IMR-90 (cell line): ENCODE measurements at regions not wholly inside any gene's neighbourhood (a gene's known extent, or its start where the extent isn't known, plus 50 kb on each side); places are given as distances from the start of the nearest gene placed in this dataset.

Experiments
- ATAC-seq: fragments of 200-7000 bp; cut with Tn5 transposase; 2 replicates; pipeline ENCODE4 v1.9.1; 2020; ENCODE audit warnings: low read depth, mild to moderate bottlenecking, moderate library complexity
- BruUV-seq: library from RNA; stranded (reverse); fragments of 400-500 nt; replicated peaks from 2 replicates; lab custom pipeline; 2021; lab: Mats Ljungman, UMichigan
- CTCF ChIA-PET: fragments of 300-600 bp; formaldehyde crosslinking; extraction: SDS; loops from one replicate; lab custom pipeline; 2021; ENCODE audit warnings: antibody characterized with exemption; lab: Yijun Ruan, JAX
- POLR2A ChIA-PET: fragments of 300-600 bp; sonication (Branson Sonifier 250); formaldehyde crosslinking; loops from one replicate; lab custom pipeline; 2022; ENCODE audit warnings: antibody characterized with exemption; ENCODE audit not compliant: unreplicated experiment; lab: Charles Lee
- DNase-seq: peaks from one replicate; pipeline ENCODE4 v3.0.0; 2013
- H2AFZ ChIP-seq: replicated peaks from 2 replicates; pipeline ENCODE3; 2013; ENCODE audit warnings: low read length, mild to moderate bottlenecking; ENCODE audit not compliant: poor library complexity
- H2AK5ac ChIP-seq: 2 replicates; pipeline ENCODE4 v1.6.1; 2013; ENCODE audit warnings: low read depth, low read length, inconsistent platforms
- H2AK9ac ChIP-seq: replicated peaks from 2 replicates; pipeline ENCODE3; 2013; ENCODE audit warnings: mild to moderate bottlenecking, low read depth, low read length, moderate library complexity; ENCODE audit not compliant: poor library complexity
- H2BK120ac ChIP-seq: 2 replicates; pipeline ENCODE4 v1.6.1; 2013; ENCODE audit warnings: low read depth, low read length, inconsistent platforms
- H2BK15ac ChIP-seq: 3 replicates; pipeline ENCODE4 v1.6.1; 2013; ENCODE audit warnings: low read depth, low read length, inconsistent platforms
- H2BK20ac ChIP-seq: 2 replicates; pipeline ENCODE4 v1.6.1; 2013; ENCODE audit warnings: low read depth, mild to moderate bottlenecking, inconsistent platforms, low read length, moderate library complexity
- H2BK5ac ChIP-seq: 2 replicates; pipeline ENCODE4 v1.6.1; 2013; ENCODE audit warnings: mild to moderate bottlenecking, low read depth, low read length, inconsistent platforms; ENCODE audit not compliant: poor library complexity, severe bottlenecking
- H3K14ac ChIP-seq: replicated peaks from 2 replicates; pipeline ENCODE4 v1.6.1; 2013; ENCODE audit warnings: low read depth, low read length, inconsistent platforms
- H3K18ac ChIP-seq: 2 replicates; pipeline ENCODE4 v1.6.1; 2013; ENCODE audit warnings: low read depth, low read length, control low read depth
- H3K23ac ChIP-seq: 2 replicates; pipeline ENCODE4 v1.6.1; 2013; ENCODE audit warnings: low read depth, low read length, inconsistent platforms
- H3K27ac ChIP-seq: 2 replicates; pipeline ENCODE4 v1.5.1; 2013; ENCODE audit warnings: mild to moderate bottlenecking, control low read depth, low read length; ENCODE audit not compliant: insufficient read depth
- H3K27me3 ChIP-seq: 2 replicates; pipeline ENCODE4 v1.6.1; 2013; ENCODE audit warnings: low read length; ENCODE audit not compliant: control insufficient read depth, insufficient read depth
- H3K36me3 ChIP-seq: 2 replicates; pipeline ENCODE4 v1.6.1; 2013; ENCODE audit warnings: low read length, mixed read lengths; ENCODE audit not compliant: control insufficient read depth, insufficient read depth
- H3K4ac ChIP-seq: 2 replicates; pipeline ENCODE4 v1.6.1; 2013; ENCODE audit warnings: low read depth, low read length, inconsistent platforms
- H3K4me1 ChIP-seq: 2 replicates; pipeline ENCODE4 v1.6.1; 2013; ENCODE audit warnings: low read length, mixed read lengths; ENCODE audit not compliant: control insufficient read depth, insufficient read depth
- H3K4me2 ChIP-seq: 2 replicates; pipeline ENCODE4 v1.6.1; 2013; ENCODE audit warnings: low read depth, mild to moderate bottlenecking, control low read depth, low read length, moderate library complexity
- H3K4me3 ChIP-seq: 2 replicates; pipeline ENCODE4 v1.5.1; 2013; ENCODE audit warnings: low read depth, mild to moderate bottlenecking, control low read depth, low read length, moderate library complexity; ENCODE audit not compliant: insufficient read depth
- H3K56ac ChIP-seq: 2 replicates; pipeline ENCODE4 v1.6.1; 2013; ENCODE audit warnings: low read length, inconsistent platforms; ENCODE audit not compliant: insufficient read depth; ENCODE audit errors: extremely low read depth
- H3K79me1 ChIP-seq, 2 experiments: 2 replicates each; pipeline ENCODE4 v1.6.1; 2013; ENCODE audit warnings: low read length in 2 of 2, inconsistent platforms in 1 of 2, low read depth in 1 of 2
- H3K9ac ChIP-seq: 2 replicates; pipeline ENCODE4 v1.6.1; 2013; ENCODE audit warnings: low read depth, low read length, control low read depth
- H3K9me1 ChIP-seq: 2 replicates; pipeline ENCODE4 v1.6.1; 2013; ENCODE audit warnings: low read length, inconsistent platforms; ENCODE audit not compliant: insufficient read depth
- H3K9me3 ChIP-seq: 2 replicates; pipeline ENCODE4 v1.6.1; 2013; ENCODE audit warnings: low read length; ENCODE audit not compliant: control insufficient read depth, insufficient read depth
- H4K20me1 ChIP-seq: 2 replicates; pipeline ENCODE4 v1.6.1; 2013; ENCODE audit warnings: low read length, inconsistent platforms; ENCODE audit not compliant: insufficient read depth
- H4K5ac ChIP-seq: 2 replicates; pipeline ENCODE4 v1.6.1; 2013; ENCODE audit warnings: mild to moderate bottlenecking, low read depth, low read length, control low read depth
- H4K8ac ChIP-seq, 2 experiments: 2 replicates each; pipeline ENCODE4 v1.6.1; 2013; ENCODE audit warnings: low read depth in 2 of 2, low read length in 2 of 2, control low read depth in 1 of 2, inconsistent platforms in 1 of 2
- H4K91ac ChIP-seq: 2 replicates; pipeline ENCODE4 v1.6.1; 2013; ENCODE audit warnings: low read depth, low read length, inconsistent platforms; ENCODE audit not compliant: insufficient read depth
- CEBPB ChIP-seq: IDR thresholded peaks from 2 replicates; pipeline ENCODE4 v1.6.1; 2012; ENCODE audit warnings: low read depth, low read length, improper control_type of control experiment
- CHD1 ChIP-seq: IDR thresholded peaks from 2 replicates; pipeline ENCODE4 v1.6.1; 2012; ENCODE audit warnings: low read depth, low read length, improper control_type of control experiment
- CTCF ChIP-seq: conservative IDR thresholded peaks from 2 replicates; pipeline ENCODE4 v1.5.1; 2012; ENCODE audit warnings: mild to moderate bottlenecking, low read depth, low read length, improper control_type of control experiment
- ELK1 ChIP-seq: fragments of 150-350 bp; IDR thresholded peaks from 2 replicates; pipeline ENCODE4 v1.6.1; 2016; ENCODE audit warnings: low read depth, mild to moderate bottlenecking, low read length, moderate library complexity, borderline replicate concordance
- FOS ChIP-seq: fragments of 150-350 bp; IDR thresholded peaks from 2 replicates; pipeline ENCODE4 v1.6.1; 2016; ENCODE audit warnings: low read depth, low read length
- MAZ ChIP-seq: IDR thresholded peaks from 2 replicates; pipeline ENCODE4 v1.6.1; 2012; ENCODE audit warnings: low read depth, mild to moderate bottlenecking, low read length, improper control_type of control experiment, moderate library complexity, borderline replicate concordance
- NFE2L2 ChIP-seq: fragments of 150-350 bp; IDR thresholded peaks from 2 replicates; pipeline ENCODE4 v1.6.1; 2016; ENCODE audit warnings: low read depth, mild to moderate bottlenecking, low read length
- RAD21 ChIP-seq: IDR thresholded peaks from 2 replicates; pipeline ENCODE4 v1.6.1; 2012; ENCODE audit warnings: low read length, improper control_type of control experiment
- USF2 ChIP-seq: fragments of 150-350 bp; IDR thresholded peaks from 2 replicates; pipeline ENCODE4 v1.6.1; 2017; ENCODE audit warnings: mild to moderate bottlenecking, antibody characterized with exemption, low read length, low read depth
- WGBS, 2 experiments: methylation state at CpG; one replicate each; pipeline versions ENCODE4 v1.1.5 to v1.1.7; 2013; ENCODE audit warnings: missing lambda C conversion rate in 2 of 2; ENCODE audit not compliant: insufficient read length in 1 of 2; ENCODE audit errors: extremely low coverage in 2 of 2; 5-methylcytosine and 5-hydroxymethylcytosine counted together
- dilution Hi-C: fragments of 300-500 bp; cut with HindIII; formaldehyde crosslinking; loops from one replicate; pipeline ENCODE4 v1.14.3; 2018; ENCODE audit warnings: low sequenced_read_pairs; ENCODE audit not compliant: unreplicated experiment
- in situ Hi-C: fragments of 300-500 bp; cut with MboI; formaldehyde crosslinking; loops from 3 replicates; pipeline ENCODE4 v1.14.3; 2019; ENCODE audit warnings: low sequenced_read_pairs, inconsistent platforms, mixed read lengths
- intact Hi-C: fragments of 100-400 bp; cut with micrococcal nuclease; formaldehyde crosslinking; loops from 2 replicates; pipeline ENCODE4 v1.10.0; 2022

GRCh38 chr9:77087506-77087905 lies 68.1 kb downstream of the FOXB2 start:
- Histone ChIP-seq H2AK5ac (no peak overlapping the region), H4K20me1 (no peaks in the 10 kb centered on the region), H4K91ac (no peak overlapping the region), H3K27me3 (no peaks in the 10 kb centered on the region; the same call in 1 of the 2 replicates), H3K79me1 (no peaks in the 10 kb centered on the region), H2BK5ac (no peak overlapping the region), H2BK15ac (no peak overlapping the region), H3K27ac (no peak overlapping the region), H3K9me1 (no peaks in the 10 kb centered on the region), H3K9me3 (no peaks in the 10 kb centered on the region), H3K36me3 (no peaks in the 10 kb centered on the region), H3K14ac (no peak overlapping the region), H4K8ac (no peak overlapping the region), H2AFZ (no peak overlapping the region), H3K4ac (no peak overlapping the region), H4K5ac (no peak overlapping the region), H3K18ac (no peak overlapping the region), H2AK9ac (no peak overlapping the region), H3K4me3 (no peak overlapping the region), H3K4me2 (no peak overlapping the region), H3K9ac (no peak overlapping the region), H2BK20ac (no peak overlapping the region), H3K56ac (no peak overlapping the region), H2BK120ac (no peak overlapping the region), H3K23ac (no peak overlapping the region), H3K4me1 (no peaks in the 10 kb centered on the region)
- no peak for TF ChIP-seq FOS
- TF ChIP-seq CEBPB, result no peak
- TF ChIP-seq ELK1, result no peak
- TF ChIP-seq NFE2L2, result no peak
- TF ChIP-seq RAD21, result no peak
- TF ChIP-seq CTCF, result no peak
- no peak for TF ChIP-seq USF2
- TF ChIP-seq CHD1, result no peak
- no peak for TF ChIP-seq MAZ
- no CpG with 5 or more reads among the region's 2 CpGs for WGBS, 2 experiments
- ChIA-PET POLR2A (no interaction called here), CTCF (no interaction called here)
- dilution Hi-C loops (no loop called here), in situ Hi-C loops (no loop called here), intact Hi-C loops (no loop called here)
- DNase-seq (no peak), ATAC-seq (no peak)
- BruUV-seq, result no TSS peak
